Liver (tissue), 7 donors: ENCODE measurements at regions not wholly inside any gene's neighbourhood (a gene's known extent, or its start where the extent isn't known, plus 50 kb on each side); places are given as distances from the start of the nearest gene placed in this dataset.

Experiments used
- DNase-seq: peaks from one replicate; pipeline ENCODE4 v3.0.0-alpha.2; 2017; ENCODE audit warnings: low spot score
- H3K27ac ChIP-seq, 2 donors: one replicate each; pipeline ENCODE4 v1.7.0; 2013; ENCODE audit warnings: inconsistent platforms in 2 of 2, low read length in 2 of 2, control low read depth in 1 of 2, low read depth in 1 of 2, mild to moderate bottlenecking in 1 of 2
- H3K27me3 ChIP-seq, 4 donors: one replicate each; pipeline versions ENCODE4 v1.6.1 to v1.7.0; 2013; ENCODE audit warnings: low read length in 3 of 4, inconsistent platforms in 1 of 4, mild to moderate bottlenecking in 1 of 4, moderate library complexity in 1 of 4; ENCODE audit not compliant: control insufficient read depth in 4 of 4, insufficient read depth in 4 of 4
- H3K36me3 ChIP-seq, 4 donors: one replicate each; pipeline versions ENCODE4 v1.6.1 to v1.7.0; 2013; ENCODE audit warnings: low read length in 3 of 4, mild to moderate bottlenecking in 3 of 4, low read depth in 1 of 4, moderate library complexity in 1 of 4; ENCODE audit not compliant: control insufficient read depth in 4 of 4, insufficient read depth in 3 of 4
- H3K4me1 ChIP-seq, 4 donors: one replicate each; pipeline versions ENCODE4 v1.6.1 to v1.7.0; 2013; ENCODE audit warnings: low read length in 3 of 4, mild to moderate bottlenecking in 3 of 4, moderate library complexity in 1 of 4; ENCODE audit not compliant: control insufficient read depth in 4 of 4, insufficient read depth in 4 of 4
- H3K4me3 ChIP-seq, 3 donors: one replicate each; pipeline versions ENCODE4 v1.6.1 to v1.7.0; 2013; ENCODE audit warnings: low read length in 3 of 3, control low read depth in 1 of 3, low read depth in 1 of 3, mild to moderate bottlenecking in 1 of 3
- H3K9ac ChIP-seq, 2 donors: one replicate each; pipeline ENCODE4 v1.7.0; 2013; ENCODE audit warnings: low read length in 2 of 2, mild to moderate bottlenecking in 2 of 2, moderate library complexity in 2 of 2, control low read depth in 1 of 2, low read depth in 1 of 2
- H3K9me3 ChIP-seq, 4 donors: one replicate each; pipeline versions ENCODE4 v1.6.1 to v1.7.0; 2013; ENCODE audit warnings: low read length in 3 of 4; ENCODE audit not compliant: control insufficient read depth in 4 of 4
- EGR1 ChIP-seq, 2 donors: IDR thresholded peaks; 2 replicates each; pipeline ENCODE4 v1.6.1; 2016 to 2018; ENCODE audit warnings: antibody characterized with exemption in 2 of 2, low read depth in 2 of 2
- FOXA1 ChIP-seq: IDR thresholded peaks from 2 replicates; pipeline ENCODE4 v1.6.1; 2016; ENCODE audit warnings: antibody characterized with exemption
- FOXA2 ChIP-seq: IDR thresholded peaks from 2 replicates; pipeline ENCODE4 v1.6.1; 2016; ENCODE audit warnings: antibody characterized with exemption
- GABPA ChIP-seq, 2 donors: IDR thresholded peaks in 1 of 2; conservative IDR thresholded peaks in 1 of 2; 2 replicates each; pipeline ENCODE4 v1.6.1; 2016; ENCODE audit warnings: antibody characterized with exemption in 2 of 2, mild to moderate bottlenecking in 1 of 2, moderate library complexity in 1 of 2
- HNF4A ChIP-seq, 2 donors: conservative IDR thresholded peaks; 2 replicates each; pipeline ENCODE4 v1.6.1; 2016; ENCODE audit warnings: antibody characterized with exemption in 2 of 2, mild to moderate bottlenecking in 2 of 2
- HNF4G ChIP-seq: IDR thresholded peaks from 2 replicates; pipeline ENCODE4 v1.6.1; 2016; ENCODE audit warnings: antibody characterized with exemption
- NR2F2 ChIP-seq: IDR thresholded peaks from 2 replicates; pipeline ENCODE4 v1.6.1; 2016; ENCODE audit warnings: antibody characterized with exemption
- RAD21 ChIP-seq, 2 donors: IDR thresholded peaks; 2 replicates each; pipeline ENCODE4 v1.6.1; 2016; ENCODE audit warnings: antibody characterized with exemption in 2 of 2, mild to moderate bottlenecking in 2 of 2
- SP1 ChIP-seq: IDR thresholded peaks from 2 replicates; pipeline ENCODE4 v1.6.1; 2018; ENCODE audit warnings: antibody characterized with exemption, mild to moderate bottlenecking
- TAF1 ChIP-seq: conservative IDR thresholded peaks from 2 replicates; pipeline ENCODE4 v1.6.1; 2016; ENCODE audit warnings: antibody characterized with exemption, mild to moderate bottlenecking
- YY1 ChIP-seq: IDR thresholded peaks from 2 replicates; pipeline ENCODE4 v1.6.1; 2016; ENCODE audit warnings: antibody characterized with exemption, mild to moderate bottlenecking
- WGBS: extraction: QIAGEN DNeasy Blood & Tissue Kit; methylation state at CpG from one replicate; pipeline ENCODE4 v1.1.7; 2013; 5-methylcytosine and 5-hydroxymethylcytosine counted together
- TF ChIP-seq, protein P1 (sequence below): IDR thresholded peaks from 2 replicates; pipeline ENCODE4 v1.6.1; 2016; ENCODE audit warnings: antibody characterized with exemption
- TF ChIP-seq, protein P2 (sequence below): IDR thresholded peaks from 2 replicates; pipeline ENCODE4 v1.6.1; 2016; ENCODE audit warnings: antibody characterized with exemption, mild to moderate bottlenecking
- donor health status: healthy.
- donor health status: healthy.
- donor health status: healthy.
- donor health status: healthy.

DNA sequence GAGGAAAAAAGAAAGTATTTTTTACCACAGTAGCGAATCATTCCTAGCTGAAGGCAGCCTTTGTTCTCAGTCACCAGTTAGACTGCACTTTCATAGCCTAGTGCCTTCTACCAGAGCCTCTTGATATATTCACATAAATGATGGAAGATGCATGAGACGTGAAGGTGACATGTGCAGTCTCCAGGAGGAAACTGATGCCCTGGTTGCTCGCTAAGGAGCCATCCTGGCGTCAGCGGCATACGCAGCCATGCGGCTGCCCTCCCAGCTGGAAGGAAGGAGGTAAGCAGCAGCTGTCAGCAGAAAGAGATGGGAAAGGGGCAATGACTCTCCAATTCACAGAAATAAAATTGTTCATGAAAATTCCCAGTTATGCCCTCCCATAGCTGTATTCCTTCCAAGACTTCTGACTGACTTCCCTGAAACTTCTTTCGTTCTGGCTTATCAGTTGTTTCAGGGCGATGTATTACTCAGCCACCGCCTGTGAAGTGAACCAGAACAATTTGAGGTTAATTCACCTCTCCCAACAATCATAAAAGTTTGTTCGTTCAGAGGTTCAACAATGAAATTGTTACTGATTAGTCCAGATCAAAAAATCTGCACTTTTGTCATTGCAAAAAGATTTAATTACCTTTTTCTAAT is 331.2 kb downstream of the NR2F1-AS1 start:
- peak overlapping the region; percentile 27 to 40 for H3K27ac ChIP-seq
- no peak overlapping the region for H3K9ac ChIP-seq
- no peak for DNase-seq
- no peaks in the 10 kb centered on the region for H3K9me3 ChIP-seq
- H3K36me3 ChIP-seq, result no peaks in the 10 kb centered on the region
- no peak overlapping the region for H3K4me3 ChIP-seq
- H3K27me3 ChIP-seq, result no peaks in the 10 kb centered on the region
- TF ChIP-seq FOXA2 (no peak), TAF1 (no peak), EGR1 (IDR thresholded peaks at IDR 0.05; ENCODE audit: low read depth in 2 of 2) (no peak), YY1 (no peak), FOXA1 (no peak)
- TF ChIP-seq, protein P1, sequence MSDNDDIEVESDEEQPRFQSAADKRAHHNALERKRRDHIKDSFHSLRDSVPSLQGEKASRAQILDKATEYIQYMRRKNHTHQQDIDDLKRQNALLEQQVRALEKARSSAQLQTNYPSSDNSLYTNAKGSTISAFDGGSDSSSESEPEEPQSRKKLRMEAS, result no peak
- 65% methylated on average over 11 of the region's 11 CpGs for whole genome bisulfite sequencing
- H3K4me1 ChIP-seq, result no peaks in the 10 kb centered on the region

DNA sequence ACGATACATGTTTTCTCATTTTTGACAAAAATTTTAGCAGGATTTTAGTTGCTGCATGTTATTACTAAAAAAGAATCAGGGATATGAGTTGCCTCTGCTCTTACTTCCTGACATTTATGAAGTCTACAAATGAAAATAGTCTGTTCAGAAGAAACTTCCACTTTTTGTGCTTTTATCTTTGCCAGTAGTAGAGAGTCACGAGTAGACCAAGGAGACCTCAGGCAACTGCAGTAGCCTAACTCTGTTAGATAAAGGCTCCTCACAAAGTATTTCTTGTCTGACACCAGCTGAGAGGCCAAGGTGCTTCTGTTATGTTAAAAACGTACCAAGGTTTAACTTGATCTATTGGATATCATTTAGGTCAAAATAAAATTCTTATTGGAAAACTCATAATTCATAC is 333.9 kb downstream of the NR2F1-AS1 start:
- Histone ChIP-seq H3K9ac (no peak overlapping the region), H3K9me3 (no peaks in the 10 kb centered on the region), H3K36me3 (no peaks in the 10 kb centered on the region), H3K4me1 (no peaks in the 10 kb centered on the region), H3K27ac (peak overlapping the region in 1 of 2 donors; percentile 40), H3K27me3 (no peaks in the 10 kb centered on the region), H3K4me3 (no peak overlapping the region)
- 54% methylated on average over 3 of the region's 3 CpGs for WGBS
- no peak for DNase-seq
- TF ChIP-seq EGR1 (IDR thresholded peaks at IDR 0.05; ENCODE audit: low read depth in 2 of 2), result no peak
- no peak for TF ChIP-seq HNF4G
- no peak for TF ChIP-seq YY1
- TF ChIP-seq GABPA (IDR thresholded peaks at IDR 0.05 in 1 of 2, conservative IDR thresholded peaks at IDR 0.05 in 1 of 2), result no peak

DNA sequence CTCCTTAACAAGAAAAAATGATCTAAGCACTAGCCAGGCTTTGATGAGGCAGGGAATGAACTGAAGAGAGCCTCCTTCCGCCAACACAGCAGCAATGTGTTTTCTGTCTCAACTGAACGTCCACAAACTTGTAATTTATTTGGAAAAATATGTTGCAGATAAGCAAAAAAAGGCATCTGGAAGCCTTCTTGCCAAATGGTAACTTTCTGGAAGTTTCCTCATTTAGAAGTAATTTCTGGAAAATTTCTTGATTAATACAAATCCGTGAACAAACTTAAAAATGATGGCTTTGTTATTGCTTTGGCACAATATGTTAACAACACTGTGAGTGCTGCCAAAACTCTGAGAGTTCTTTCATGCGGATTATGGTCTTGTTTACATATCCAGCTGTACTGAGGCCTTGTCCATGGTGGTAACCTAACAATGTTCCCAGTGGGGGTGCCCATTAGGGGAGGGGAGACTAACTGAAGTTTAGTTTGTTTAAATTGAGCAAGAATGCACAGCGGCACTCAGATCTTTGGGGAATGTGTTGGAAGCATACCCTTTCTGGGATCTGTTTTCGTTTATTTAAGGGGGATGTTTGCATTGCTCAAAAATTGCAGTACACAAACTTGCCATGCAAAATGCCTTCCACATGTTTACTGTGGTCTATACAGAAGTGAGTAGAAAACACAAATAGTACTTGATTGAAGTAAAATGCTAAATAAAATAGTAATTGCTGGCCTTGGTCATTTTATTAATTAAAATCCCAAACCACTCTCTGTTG is 334.7 kb downstream of the NR2F1-AS1 start:
- H3K4me3 ChIP-seq, result no peak overlapping the region
- no peaks in the 10 kb centered on the region for H3K36me3 ChIP-seq
- H3K27me3 ChIP-seq, result no peaks in the 10 kb centered on the region
- no peak overlapping the region for H3K27ac ChIP-seq
- DNase-seq, result no peak
- H3K4me1 ChIP-seq, result no peaks in the 10 kb centered on the region
- peak; percentile 25 for TF ChIP-seq SP1
- TF ChIP-seq, protein P2, sequence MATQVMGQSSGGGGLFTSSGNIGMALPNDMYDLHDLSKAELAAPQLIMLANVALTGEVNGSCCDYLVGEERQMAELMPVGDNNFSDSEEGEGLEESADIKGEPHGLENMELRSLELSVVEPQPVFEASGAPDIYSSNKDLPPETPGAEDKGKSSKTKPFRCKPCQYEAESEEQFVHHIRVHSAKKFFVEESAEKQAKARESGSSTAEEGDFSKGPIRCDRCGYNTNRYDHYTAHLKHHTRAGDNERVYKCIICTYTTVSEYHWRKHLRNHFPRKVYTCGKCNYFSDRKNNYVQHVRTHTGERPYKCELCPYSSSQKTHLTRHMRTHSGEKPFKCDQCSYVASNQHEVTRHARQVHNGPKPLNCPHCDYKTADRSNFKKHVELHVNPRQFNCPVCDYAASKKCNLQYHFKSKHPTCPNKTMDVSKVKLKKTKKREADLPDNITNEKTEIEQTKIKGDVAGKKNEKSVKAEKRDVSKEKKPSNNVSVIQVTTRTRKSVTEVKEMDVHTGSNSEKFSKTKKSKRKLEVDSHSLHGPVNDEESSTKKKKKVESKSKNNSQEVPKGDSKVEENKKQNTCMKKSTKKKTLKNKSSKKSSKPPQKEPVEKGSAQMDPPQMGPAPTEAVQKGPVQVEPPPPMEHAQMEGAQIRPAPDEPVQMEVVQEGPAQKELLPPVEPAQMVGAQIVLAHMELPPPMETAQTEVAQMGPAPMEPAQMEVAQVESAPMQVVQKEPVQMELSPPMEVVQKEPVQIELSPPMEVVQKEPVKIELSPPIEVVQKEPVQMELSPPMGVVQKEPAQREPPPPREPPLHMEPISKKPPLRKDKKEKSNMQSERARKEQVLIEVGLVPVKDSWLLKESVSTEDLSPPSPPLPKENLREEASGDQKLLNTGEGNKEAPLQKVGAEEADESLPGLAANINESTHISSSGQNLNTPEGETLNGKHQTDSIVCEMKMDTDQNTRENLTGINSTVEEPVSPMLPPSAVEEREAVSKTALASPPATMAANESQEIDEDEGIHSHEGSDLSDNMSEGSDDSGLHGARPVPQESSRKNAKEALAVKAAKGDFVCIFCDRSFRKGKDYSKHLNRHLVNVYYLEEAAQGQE, result peak; percentile 25
- TF ChIP-seq RAD21 (IDR thresholded peaks at IDR 0.05), result peak; percentile 15 to 44
- TF ChIP-seq FOXA2, result no peak
- TF ChIP-seq HNF4A (conservative IDR thresholded peaks at IDR 0.05), result no peak
- peak; percentile 18 for TF ChIP-seq NR2F2
- 48% methylated on average over 6 of the region's 6 CpGs for WGBS
- no peak overlapping the region for H3K9ac ChIP-seq
- no peaks in the 10 kb centered on the region for H3K9me3 ChIP-seq
